Epithelial cell of proximal tubule (primary cell): ENCODE measurements at regions not wholly inside any gene's neighbourhood (a gene's known extent, or its start where the extent isn't known, plus 50 kb on each side); places are given as distances from the start of the nearest gene placed in this dataset.

Experiments
- DNase-seq: peaks from one replicate; pipeline ENCODE4 v3.0.0-alpha.2; 2011; ENCODE audit warnings: low read depth
- H3K4me3 ChIP-seq: 2 replicates; pipeline ENCODE4 v1.5.1; 2011; ENCODE audit warnings: low read depth, mild to moderate bottlenecking, low read length
- TF ChIP-seq, protein P1 (sequence below): conservative IDR thresholded peaks from 2 replicates; pipeline ENCODE4 v1.5.1; 2012; ENCODE audit warnings: low read depth, mild to moderate bottlenecking, low read length

DNA sequence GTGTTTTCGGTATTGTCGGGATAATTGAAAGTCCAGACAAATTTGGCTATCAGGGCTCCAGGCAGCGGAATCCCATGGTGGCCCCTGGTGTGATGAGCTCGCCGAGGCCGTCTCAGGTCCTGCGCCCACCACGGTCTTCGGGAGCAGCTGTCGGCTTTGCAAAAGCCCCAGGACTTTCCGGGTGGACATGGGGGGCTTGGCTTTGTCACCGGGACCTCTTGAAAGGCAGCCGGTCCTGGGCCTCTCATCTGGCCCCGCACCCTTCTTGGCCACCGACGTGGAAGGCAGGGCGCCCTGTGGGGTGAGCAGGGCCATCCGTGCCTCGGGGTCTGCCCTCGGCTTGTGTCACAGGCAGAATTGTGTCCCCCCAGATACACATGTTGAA is 87.1 kb upstream of the ACTRT2 start:
- TF ChIP-seq, protein P1, sequence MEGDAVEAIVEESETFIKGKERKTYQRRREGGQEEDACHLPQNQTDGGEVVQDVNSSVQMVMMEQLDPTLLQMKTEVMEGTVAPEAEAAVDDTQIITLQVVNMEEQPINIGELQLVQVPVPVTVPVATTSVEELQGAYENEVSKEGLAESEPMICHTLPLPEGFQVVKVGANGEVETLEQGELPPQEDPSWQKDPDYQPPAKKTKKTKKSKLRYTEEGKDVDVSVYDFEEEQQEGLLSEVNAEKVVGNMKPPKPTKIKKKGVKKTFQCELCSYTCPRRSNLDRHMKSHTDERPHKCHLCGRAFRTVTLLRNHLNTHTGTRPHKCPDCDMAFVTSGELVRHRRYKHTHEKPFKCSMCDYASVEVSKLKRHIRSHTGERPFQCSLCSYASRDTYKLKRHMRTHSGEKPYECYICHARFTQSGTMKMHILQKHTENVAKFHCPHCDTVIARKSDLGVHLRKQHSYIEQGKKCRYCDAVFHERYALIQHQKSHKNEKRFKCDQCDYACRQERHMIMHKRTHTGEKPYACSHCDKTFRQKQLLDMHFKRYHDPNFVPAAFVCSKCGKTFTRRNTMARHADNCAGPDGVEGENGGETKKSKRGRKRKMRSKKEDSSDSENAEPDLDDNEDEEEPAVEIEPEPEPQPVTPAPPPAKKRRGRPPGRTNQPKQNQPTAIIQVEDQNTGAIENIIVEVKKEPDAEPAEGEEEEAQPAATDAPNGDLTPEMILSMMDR = no peak
- no peak overlapping the region for H3K4me3 ChIP-seq
- DNase-seq = no peak

DNA sequence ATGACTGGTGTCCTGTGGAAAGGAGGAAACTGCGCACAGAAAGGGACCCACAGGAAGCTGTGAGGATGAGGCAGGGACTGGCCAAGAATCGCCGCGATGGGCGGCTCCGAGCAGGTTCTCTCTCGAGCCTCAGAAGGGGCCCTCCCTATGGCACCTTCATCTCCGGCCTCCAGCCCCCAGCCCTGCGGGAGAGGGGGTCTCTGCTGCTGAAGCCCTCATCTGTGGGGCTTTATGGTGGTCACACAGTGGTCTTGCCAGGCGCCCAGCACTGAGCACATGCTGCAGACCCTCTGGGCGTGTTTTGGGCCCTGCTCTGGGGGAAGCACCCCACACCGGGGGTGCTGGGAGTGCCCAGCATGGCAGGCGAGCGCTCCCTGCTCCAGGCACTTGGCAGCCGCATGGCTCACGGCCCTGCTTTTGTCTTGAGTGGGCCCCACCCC is 86.6 kb upstream of the ACTRT2 start:
- TF ChIP-seq, protein P1 = no peak
- no peak for DNase-seq
- no peak overlapping the region for H3K4me3 ChIP-seq

DNA sequence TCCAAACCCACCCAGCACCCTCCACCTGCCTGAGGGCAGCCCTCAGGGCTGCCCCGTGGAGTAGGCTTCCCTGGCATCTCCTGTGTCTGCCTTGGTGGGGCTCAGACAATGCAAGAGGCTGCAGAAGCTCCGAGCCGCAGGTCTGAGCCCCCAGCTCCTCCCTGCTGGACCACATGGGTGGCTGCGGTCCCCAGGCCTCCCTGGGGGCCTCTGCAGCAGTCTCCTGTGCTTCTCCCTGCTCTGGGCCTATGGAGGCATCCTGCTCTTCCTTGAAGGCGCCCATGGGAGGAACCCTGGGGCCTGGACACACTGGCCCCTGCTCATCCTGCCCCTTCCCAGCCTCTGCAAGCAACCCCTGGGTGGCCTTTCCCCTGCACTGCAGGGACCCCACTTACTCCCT is 86.1 kb upstream of the ACTRT2 start:
- no peak overlapping the region for H3K4me3 ChIP-seq
- DNase-seq = no peak
- TF ChIP-seq, protein P1 = no peak

DNA sequence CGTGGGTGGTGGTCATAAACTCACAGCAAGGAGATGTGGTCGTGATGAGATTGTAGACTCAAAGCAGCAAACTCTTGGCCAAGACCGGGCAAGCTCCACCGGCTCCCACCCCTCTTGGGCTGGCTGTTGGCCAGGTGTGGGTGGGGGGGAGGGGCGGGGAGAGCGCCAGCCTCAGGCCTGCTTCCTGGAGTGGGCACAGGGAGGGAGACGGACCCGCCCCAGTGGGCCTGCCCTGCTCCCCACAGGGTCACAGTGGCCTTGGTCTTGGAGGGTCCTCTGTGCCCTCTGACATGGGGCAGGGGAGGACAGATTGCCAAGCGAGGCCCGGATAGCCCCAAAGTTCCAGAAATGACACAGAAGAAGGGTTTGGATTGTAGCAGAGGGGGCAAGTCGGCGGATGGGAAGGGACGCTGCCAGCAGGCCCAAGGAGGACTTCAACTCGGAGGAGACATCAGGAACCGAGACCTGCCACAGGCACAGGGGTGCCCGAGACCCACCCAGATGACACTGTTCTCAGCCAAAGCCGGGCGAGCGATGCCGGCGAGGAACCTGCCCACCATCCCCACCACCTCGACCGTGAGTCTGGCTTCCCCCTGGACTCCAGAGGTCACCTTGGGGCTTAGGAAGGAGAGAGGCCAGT is 85.4 kb upstream of the ACTRT2 start:
- TF ChIP-seq, protein P1 = no peak
- no peak overlapping the region for H3K4me3 ChIP-seq
- DNase-seq = no peak

DNA sequence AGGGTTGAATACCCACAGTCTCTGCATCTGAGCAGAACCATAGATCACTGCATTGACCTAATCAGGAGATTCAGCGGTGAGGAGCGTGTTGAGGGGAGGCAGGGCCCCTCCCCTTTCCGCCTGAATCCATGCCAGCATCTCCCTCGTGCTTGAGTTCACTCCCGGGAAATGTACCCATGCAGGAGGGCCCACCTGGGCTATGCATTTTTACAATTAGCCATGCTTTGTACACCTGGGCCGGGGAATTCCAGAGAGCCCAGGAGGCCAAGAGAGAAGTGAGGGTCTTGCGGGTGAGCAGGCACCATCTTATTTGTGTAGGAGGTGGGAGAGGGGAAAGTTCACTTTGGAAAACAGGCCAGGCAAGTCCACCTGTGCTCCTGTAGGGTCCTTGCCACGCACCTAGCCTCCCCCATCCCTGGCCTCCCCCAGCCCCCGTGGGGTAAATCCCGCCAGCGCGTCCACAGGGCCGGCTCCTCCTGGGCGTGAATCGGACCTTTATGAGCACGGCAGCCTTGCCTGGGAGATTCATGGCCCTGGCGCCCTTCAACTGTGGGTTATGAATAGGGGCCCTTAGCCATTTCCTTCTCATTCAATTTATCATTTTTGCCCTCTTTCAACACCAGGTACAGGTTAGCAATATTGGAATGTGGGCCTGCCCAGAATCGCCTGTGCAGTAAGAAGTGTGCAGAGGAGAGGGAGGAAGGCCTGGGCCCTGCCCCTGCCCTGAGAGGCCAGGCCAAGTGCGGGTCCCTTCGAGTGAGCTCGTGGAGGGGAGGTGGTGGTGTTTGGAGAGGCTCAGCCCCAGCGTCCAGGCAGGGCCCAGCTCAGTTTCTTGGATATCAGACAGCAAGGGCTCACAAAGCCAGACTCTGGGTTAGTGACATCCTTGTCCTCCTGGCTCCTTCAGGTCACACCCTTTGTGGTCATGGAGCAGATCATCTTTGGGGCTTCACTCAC is 84.4 kb upstream of the ACTRT2 start:
- DNase-seq = no peak
- TF ChIP-seq, protein P1 = no peak
- H3K4me3 ChIP-seq = no peak overlapping the region

DNA sequence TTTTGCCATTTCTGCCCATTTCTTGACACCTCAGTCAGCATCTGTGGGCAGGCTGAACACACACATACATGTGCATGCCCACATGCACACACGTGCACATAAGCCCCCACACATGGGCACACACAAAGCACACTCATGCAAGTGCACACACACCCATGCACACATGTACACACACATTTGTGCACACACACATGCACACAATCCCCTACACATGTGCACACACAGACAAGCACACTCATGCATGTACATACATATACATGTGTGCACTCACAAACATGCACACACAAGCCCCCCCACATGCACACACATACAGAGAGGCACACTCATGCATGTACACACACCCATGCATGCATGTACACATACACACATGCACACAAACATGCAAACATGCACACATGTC is 83.5 kb upstream of the ACTRT2 start:
- no peak for DNase-seq
- TF ChIP-seq, protein P1 = no peak
- no peak overlapping the region for H3K4me3 ChIP-seq
